ENCODE measurements at regions not wholly inside any gene's neighbourhood (a gene's known extent, or its start where the extent isn't known, plus 50 kb on each side); places are given as distances from the start of the nearest gene placed in this dataset.
"Not testable (repeated sequence)": the region's sequence is repeated elsewhere in the genome, so short reads cannot be mapped to it uniquely, and the experiment has no call there.

GRCh38 chr3:25945836-25946235 is 155.9 kb downstream of the OXSM start:
- no peak for DNase-seq (ENCODE audit: low read depth in 2 of 2)

DNA sequence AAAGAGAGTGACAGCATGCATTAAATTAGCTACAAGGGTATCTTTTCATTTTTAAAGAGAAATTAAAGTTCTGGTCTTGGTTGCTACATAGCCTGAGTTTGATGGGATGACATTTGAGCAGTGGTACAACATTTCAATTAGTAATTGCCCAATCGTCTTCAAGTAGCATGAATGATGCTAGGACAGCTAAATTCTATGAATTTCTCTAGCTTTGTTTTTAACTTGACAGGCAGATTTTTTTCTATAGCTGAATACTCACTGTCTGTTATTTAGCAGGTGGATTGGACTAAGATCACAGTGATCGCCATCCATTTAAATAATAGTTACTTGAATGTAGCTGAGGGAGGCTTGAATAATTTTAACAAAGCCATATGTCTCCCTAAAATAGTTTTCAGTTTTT is 162.2 kb downstream of the OXSM start:
- DNase-seq (ENCODE audit: low read depth in 2 of 2), result no peak

GRCh38 chr3:25957026-25957425 is 167.1 kb downstream of the OXSM start:
- no peak for DNase-seq (ENCODE audit: low read depth in 2 of 2)

DNA sequence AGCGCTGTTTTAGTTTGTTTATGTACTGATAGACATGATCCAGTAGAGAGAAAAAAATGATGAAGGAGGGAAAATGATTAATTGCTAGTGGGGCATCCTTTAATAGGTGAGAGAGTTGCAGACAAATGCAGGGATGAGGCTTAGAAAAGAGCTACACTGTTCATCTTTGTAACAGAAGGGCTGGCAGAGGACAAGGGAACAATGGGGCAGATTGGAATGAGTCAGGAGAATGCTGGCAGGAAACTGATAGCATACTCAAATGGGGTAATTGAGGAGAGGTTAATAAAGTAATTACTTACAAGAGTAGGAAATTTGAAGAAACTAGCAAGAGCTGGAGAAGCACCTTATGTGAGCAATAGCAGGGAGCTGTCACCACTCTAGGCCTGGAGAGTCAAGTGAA is 170.9 kb downstream of the OXSM start:
- no peak for DNase-seq (ENCODE audit: low read depth in 2 of 2)

DNA sequence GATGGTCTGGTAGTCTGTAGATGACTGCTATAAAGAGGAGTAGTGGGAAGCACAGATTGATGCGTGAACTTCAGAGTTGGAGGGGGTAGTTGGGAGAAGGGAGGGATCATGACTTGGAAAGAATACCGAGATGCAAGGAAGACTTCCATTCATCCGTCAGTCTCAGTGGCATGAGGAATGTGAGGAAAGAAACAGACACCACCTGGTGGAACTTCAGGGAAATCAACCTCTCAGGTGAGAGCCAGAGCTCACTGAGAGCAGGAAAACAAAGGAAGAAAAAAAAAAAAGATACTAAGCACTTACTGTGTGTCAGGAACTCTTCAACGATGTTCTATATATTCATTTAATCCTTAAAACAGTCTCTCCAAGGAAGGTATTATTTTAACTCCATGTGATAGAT is 172.4 kb downstream of the OXSM start:
- no peak for DNase-seq (ENCODE audit: low read depth in 2 of 2)

DNA sequence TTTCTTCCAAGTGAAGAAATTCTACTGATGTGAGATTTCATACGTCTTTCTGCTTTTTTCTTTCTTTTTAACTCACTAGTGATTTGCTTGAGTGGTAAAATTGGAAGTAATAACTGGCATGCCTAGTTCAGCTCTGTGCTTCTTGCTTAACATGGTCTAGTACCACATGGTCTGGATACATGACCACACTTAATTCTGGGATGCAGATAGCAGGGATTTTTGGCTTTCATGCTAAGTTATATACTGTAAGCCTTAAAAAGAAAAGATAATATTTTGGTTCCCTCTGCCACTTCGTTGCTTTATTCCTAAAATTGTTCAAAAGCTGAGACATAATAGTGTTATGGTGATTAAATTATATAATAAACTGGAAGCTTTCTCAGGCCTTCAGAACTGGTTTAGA is 174.3 kb downstream of the OXSM start:
- no peak for DNase-seq (ENCODE audit: low read depth in 2 of 2)

DNA sequence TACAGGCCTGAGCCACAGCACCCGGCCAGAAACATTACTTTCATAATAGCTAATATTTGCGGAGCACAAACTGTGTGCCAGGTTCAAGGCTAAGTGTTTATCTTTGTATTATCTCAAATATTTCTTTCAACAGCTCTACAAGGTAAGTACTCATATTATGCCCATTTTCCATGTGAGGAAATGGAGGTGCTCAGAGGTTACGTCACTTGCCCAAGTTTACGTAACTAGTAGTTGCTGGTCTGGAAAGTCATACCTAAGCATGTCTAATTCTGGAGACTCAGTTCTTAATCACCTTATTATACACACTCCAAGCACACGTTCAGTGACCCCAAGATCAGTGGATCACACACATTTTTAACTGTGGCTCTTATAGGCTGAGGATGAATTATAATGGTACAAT is 177.5 kb downstream of the OXSM start:
- no peak for DNase-seq (ENCODE audit: low read depth in 2 of 2)

GRCh38 chr3:25971736-25972135 is 181.8 kb downstream of the OXSM start:
- no peak for DNase-seq (ENCODE audit: low read depth in 2 of 2)

- no peak for DNase-seq (ENCODE audit: low read depth in 2 of 2)
Measured at GRCh38 chr3:25973122-25973521, 183.2 kb downstream of the OXSM start.

DNA sequence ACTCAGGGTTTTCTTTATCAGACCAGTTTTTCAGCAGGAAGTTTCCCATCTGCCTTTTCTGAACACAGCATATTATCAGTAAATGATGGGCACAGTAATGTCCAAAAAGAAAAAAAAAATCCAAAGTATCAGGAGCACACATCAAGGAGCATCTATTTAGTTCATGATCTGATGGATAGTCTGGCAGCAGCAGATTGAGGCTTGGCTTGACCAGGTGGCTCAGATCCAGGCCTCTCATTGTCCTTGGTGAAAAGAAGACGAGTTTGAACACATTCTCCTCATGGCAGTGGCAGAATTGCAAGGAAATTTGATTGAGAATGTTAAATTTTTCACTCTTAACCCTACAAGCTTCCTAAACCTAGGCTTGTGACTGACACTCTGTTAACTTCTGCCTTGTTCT is 192.9 kb downstream of the OXSM start:
- no peak for DNase-seq (ENCODE audit: low read depth in 2 of 2)

DNA sequence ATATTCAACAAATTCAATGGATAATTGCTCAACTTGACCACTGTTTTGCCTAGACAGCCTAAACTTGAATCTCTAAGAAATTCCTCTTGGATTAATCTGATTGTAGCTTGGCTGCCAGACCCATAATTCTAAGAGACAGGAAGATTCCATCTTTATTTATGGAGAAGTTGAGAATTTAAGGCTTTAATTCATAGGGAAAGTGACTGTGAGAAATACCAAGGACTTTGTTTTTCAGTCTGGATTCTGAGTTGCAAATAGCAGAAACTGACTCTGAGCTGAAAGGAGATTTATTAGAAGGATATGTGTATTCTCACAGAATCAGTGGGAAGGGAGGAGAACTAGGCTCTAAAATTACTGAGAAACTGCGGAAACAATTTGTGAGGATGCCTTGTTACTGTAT is 195.7 kb downstream of the OXSM start:
- DNase-seq (ENCODE audit: low read depth in 2 of 2), result no peak

GRCh38 chr3:25992606-25993005 is 202.7 kb downstream of the OXSM start:
- no peak for DNase-seq (ENCODE audit: low read depth in 2 of 2)

DNA sequence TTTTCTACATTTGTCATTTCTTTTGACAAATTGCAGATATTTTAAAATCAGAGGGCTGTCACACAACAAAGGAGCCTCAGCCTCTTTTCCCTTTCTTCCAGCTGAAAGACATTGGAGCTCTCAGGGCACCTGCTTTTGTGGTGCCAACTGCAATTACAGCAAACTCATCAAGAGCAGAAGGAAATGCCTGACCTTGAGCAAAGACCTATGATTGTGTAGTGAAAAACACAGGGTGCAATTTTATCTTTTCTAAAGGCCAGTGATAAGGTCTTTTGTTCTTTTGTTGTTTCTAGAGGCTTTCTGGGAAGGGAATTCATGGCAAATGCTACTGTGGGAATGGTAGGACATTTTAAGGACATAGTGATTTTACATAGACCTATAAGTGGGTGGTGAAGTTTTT is 214.3 kb downstream of the OXSM start:
- no peak for DNase-seq (ENCODE audit: low read depth in 2 of 2)

DNA sequence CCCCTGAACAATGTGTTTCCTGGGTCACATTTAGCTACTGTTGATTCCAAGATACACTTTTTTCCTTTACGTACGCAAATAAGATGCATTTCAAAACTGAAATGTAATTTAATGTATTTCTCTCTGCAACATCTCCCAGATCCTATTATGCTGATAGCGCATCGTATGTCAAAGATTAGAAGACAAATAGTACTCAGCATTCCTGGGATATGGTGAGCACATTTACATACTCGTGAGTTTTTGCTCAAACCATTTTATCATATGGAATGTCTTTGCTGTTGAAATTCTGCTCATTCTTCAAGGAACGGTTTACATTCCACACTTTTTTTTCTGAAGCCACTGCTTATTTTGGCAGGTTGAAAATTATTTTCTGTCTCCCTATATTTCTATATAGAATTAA is 221.4 kb downstream of the OXSM start:
- DNase-seq (ENCODE audit: low read depth in 2 of 2), result no peak

GRCh38 chr3:26012241-26012745 is 222.4 kb downstream of the OXSM start:
- no peak for DNase-seq (ENCODE audit: low read depth in 2 of 2)

- no peak for DNase-seq (ENCODE audit: low read depth in 2 of 2)
Measured at GRCh38 chr3:26015752-26016151, 225.9 kb downstream of the OXSM start.

DNA sequence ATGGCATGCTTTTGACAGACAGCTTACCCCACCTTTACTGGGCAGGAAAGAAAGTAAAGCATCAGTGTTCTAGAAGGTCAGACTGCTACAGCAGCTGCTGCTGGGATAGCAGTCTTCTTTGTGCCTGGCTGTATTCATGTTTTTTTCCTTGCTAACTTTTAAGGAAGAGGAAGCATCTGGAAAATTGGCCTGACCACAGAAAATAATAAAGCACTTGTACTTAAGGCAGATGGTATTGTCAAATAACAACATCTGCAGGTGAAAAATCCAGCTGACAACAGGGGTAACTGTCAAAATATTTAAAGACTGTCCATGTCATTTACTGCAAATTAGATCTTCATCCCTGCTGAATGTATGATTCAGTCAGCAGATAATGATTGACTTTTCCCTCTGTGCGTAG is 229.0 kb downstream of the OXSM start:
- DNase-seq (ENCODE audit: low read depth in 2 of 2), result no peak

DNA sequence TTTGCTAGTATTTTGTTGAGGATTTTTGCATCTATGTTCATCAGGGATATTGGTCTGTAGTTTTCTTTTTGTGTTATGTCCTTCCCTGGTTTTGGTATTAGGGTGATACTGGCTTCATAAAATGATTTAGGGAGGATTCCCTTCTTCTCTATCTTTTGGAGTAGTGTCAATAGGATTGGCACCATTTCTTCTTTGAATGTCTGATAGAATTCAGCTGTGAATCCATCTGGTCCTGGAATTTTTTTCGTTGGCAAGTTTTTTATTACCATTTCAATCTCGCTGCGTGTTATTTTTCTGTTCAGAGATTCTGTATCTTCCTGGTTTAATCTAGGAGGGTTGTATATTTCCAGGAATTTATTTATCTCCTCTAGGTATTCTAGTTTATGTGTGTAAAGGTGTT is 234.3 kb downstream of the OXSM start:
- DNase-seq (ENCODE audit: low read depth in 2 of 2), result not testable (repeated sequence)

GRCh38 chr3:26029321-26029720 is 239.4 kb downstream of the OXSM start:
- no peak for DNase-seq (ENCODE audit: low read depth in 2 of 2)

DNA sequence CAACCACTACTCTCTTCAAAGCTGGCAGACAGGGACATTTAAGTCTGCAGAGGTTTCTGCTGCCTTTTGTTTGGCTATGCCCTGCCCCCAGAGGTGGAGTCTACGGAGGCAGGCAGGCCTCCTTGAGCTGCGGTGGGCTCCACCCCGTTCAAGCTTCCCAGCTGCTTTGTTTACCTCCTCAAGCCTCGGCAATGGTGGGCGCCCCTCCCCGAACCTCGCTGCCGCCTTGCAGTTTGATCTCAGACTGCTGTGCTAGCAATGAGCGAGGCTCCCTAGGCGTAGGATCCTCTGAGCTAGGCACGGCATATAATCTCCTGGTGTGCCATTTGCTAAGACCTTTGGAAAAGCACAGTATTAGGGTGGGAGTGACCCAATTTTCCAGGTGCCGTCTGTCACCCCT is 252.2 kb downstream of the OXSM start:
- not testable (repeated sequence) for DNase-seq (ENCODE audit: low read depth in 2 of 2)

DNA sequence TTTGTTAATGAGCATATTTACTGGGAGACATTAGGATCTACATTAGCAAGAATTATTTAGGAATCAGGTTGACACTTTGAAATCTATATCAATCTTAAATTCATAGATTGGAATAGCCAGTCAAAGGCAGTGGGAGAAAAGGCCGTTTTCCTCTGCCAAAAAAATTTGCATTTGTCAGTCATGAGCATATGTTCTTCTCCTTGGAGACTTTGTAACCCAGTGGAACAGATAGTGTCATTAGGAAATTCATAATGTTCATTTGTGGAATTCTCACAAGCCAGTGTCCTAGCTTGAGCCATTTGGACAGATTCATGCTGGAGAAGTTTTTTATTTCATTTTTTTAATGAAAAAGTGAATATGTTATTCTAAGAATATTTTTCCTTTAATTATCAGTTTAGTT is 260.1 kb downstream of the OXSM start:
- DNase-seq (ENCODE audit: low read depth in 2 of 2), result no peak

GRCh38 chr3:26050776-26051175 is 260.9 kb downstream of the OXSM start:
- DNase-seq (ENCODE audit: low read depth in 2 of 2), result no peak

- no peak for DNase-seq (ENCODE audit: low read depth in 2 of 2)
Measured at GRCh38 chr3:26058901-26059321, 269.0 kb downstream of the OXSM start.

- no peak for DNase-seq (ENCODE audit: low read depth in 2 of 2)
Measured at GRCh38 chr3:26061947-26062346, 272.1 kb downstream of the OXSM start.

- DNase-seq (ENCODE audit: low read depth in 2 of 2), result no peak
Measured at GRCh38 chr3:26064297-26064696, 274.4 kb downstream of the OXSM start.

Data from fibroblast of skin of left quadriceps (primary cell).